HEK293 (cell line): ENCODE measurements at regions not wholly inside any gene's neighbourhood (a gene's known extent, or its start where the extent isn't known, plus 50 kb on each side); places are given as distances from the start of the nearest gene placed in this dataset.

Experiments
- CTCF ChIA-PET: fragments of 350-600 bp; formaldehyde crosslinking; extraction: SDS; loops from one replicate; lab custom pipeline; 2021; ENCODE audit warnings: antibody characterized with exemption; lab: Yijun Ruan, JAX
- POLR2A ChIA-PET: fragments of 300-600 bp; formaldehyde crosslinking; extraction: SDS; loops from one replicate; lab custom pipeline; 2020; ENCODE audit warnings: antibody characterized with exemption, inconsistent platforms; lab: Yijun Ruan, JAX
- H3K27ac ChIP-seq: fragments of 200-500 bp; sonication (Bioruptor generic); 2 replicates; pipeline ENCODE4 v1.5.1; 2014; ENCODE audit warnings: low read depth, low read length, control low read depth, inconsistent platforms; ENCODE audit errors: extremely low read depth
- H3K36me3 ChIP-seq, 2 experiments: fragments of 200-500 bp in 1 of 2; sonication (Bioruptor generic) in 1 of 2; 1 replicate in 1 of 2; 2 replicates in 1 of 2; pipeline ENCODE4 v1.5.1; 2014 to 2017; ENCODE audit warnings: inconsistent platforms in 2 of 2, low read length in 2 of 2; ENCODE audit not compliant: control insufficient read depth in 2 of 2, insufficient read depth in 1 of 2
- H3K4me1 ChIP-seq: fragments of 200-500 bp; sonication (Bioruptor generic); 2 replicates; pipeline ENCODE4 v1.5.1; 2014; ENCODE audit warnings: mild to moderate bottlenecking, low read length, inconsistent platforms; ENCODE audit not compliant: control insufficient read depth, insufficient read depth
- H3K4me3 ChIP-seq: 2 replicates; pipeline ENCODE4 v1.5.1; 2011; ENCODE audit warnings: low read depth, mild to moderate bottlenecking, control low read depth, low read length, moderate library complexity
- H3K9me3 ChIP-seq: fragments of 200-500 bp; sonication (Bioruptor generic); 2 replicates; pipeline ENCODE4 v1.5.1; 2014; ENCODE audit warnings: low read depth, low read length, inconsistent platforms; ENCODE audit not compliant: control insufficient read depth, insufficient read depth
- AEBP2 ChIP-seq: fragments of 450-650 bp; formaldehyde crosslinking; IDR thresholded peaks from 2 replicates; pipeline ENCODE4 v1.5.1; 2016; ENCODE audit warnings: missing biosample characterization, missing genetic modification characterization, borderline replicate concordance
- GLIS2 ChIP-seq: fragments of 450-650 bp; formaldehyde crosslinking; IDR thresholded peaks from 2 replicates; pipeline ENCODE4 v1.5.1; 2016; ENCODE audit warnings: missing biosample characterization, missing genetic modification characterization
- HIC1 ChIP-seq: fragments of 450-650 bp; formaldehyde crosslinking; IDR thresholded peaks from 2 replicates; pipeline ENCODE4 v1.5.1; 2016; ENCODE audit warnings: missing biosample characterization, missing genetic modification characterization
- KLF9 ChIP-seq: fragments of 450-650 bp; formaldehyde crosslinking; IDR thresholded peaks from 2 replicates; pipeline ENCODE4 v1.5.1; 2016; ENCODE audit warnings: missing biosample characterization, missing genetic modification characterization, low read depth
- PRDM2 ChIP-seq: fragments of 450-650 bp; formaldehyde crosslinking; IDR thresholded peaks from 2 replicates; pipeline ENCODE4 v1.5.1; 2016; ENCODE audit warnings: missing biosample characterization, missing genetic modification characterization, borderline replicate concordance
- PRDM6 ChIP-seq: fragments of 450-650 bp; formaldehyde crosslinking; IDR thresholded peaks from 2 replicates; pipeline ENCODE4 v1.5.1; 2017; ENCODE audit warnings: missing biosample characterization, missing genetic modification characterization
- ZBTB6 ChIP-seq: fragments of 450-650 bp; formaldehyde crosslinking; IDR thresholded peaks from 2 replicates; pipeline ENCODE4 v1.5.1; 2017; ENCODE audit warnings: missing biosample characterization, missing genetic modification characterization
- ZBTB8A ChIP-seq: fragments of 450-650 bp; formaldehyde crosslinking; IDR thresholded peaks from 2 replicates; pipeline ENCODE4 v1.5.1; 2016; ENCODE audit warnings: missing biosample characterization, missing genetic modification characterization
- ZNF133 ChIP-seq: fragments of 450-650 bp; formaldehyde crosslinking; IDR thresholded peaks from 2 replicates; pipeline ENCODE4 v1.5.1; 2016; ENCODE audit warnings: missing biosample characterization, missing genetic modification characterization
- ZNF19 ChIP-seq: fragments of 450-650 bp; formaldehyde crosslinking; IDR thresholded peaks from 2 replicates; pipeline ENCODE4; 2016; ENCODE audit warnings: missing biosample characterization, missing genetic modification characterization, low read depth
- ZNF280D ChIP-seq: fragments of 450-650 bp; formaldehyde crosslinking; IDR thresholded peaks from 2 replicates; pipeline ENCODE4 v1.5.1; 2016; ENCODE audit warnings: missing biosample characterization, missing genetic modification characterization
- ZNF544 ChIP-seq: fragments of 450-650 bp; formaldehyde crosslinking; IDR thresholded peaks from 2 replicates; pipeline ENCODE4 v1.5.0; 2017; ENCODE audit warnings: missing biosample characterization, missing genetic modification characterization
- ZNF596 ChIP-seq: fragments of 450-650 bp; IDR thresholded peaks from 2 replicates; pipeline ENCODE4 v1.5.0; 2018; ENCODE audit warnings: missing biosample characterization, mild to moderate bottlenecking, missing genetic modification characterization, moderate library complexity
- ZNF610 ChIP-seq: fragments of 450-650 bp; formaldehyde crosslinking; IDR thresholded peaks from 2 replicates; pipeline ENCODE4 v1.5.1; 2016; ENCODE audit warnings: missing biosample characterization, missing genetic modification characterization, borderline replicate concordance
- ZNF621 ChIP-seq: fragments of 450-650 bp; formaldehyde crosslinking; IDR thresholded peaks from 2 replicates; pipeline ENCODE4 v1.5.1; 2017; ENCODE audit warnings: missing biosample characterization, missing genetic modification characterization
- ZNF658 ChIP-seq: fragments of 450-650 bp; formaldehyde crosslinking; IDR thresholded peaks from 2 replicates; pipeline ENCODE4; 2016; ENCODE audit warnings: missing biosample characterization, missing genetic modification characterization
- ZNF777 ChIP-seq: fragments of 450-650 bp; formaldehyde crosslinking; IDR thresholded peaks from 2 replicates; pipeline ENCODE4 v1.5.1; 2017; ENCODE audit warnings: missing biosample characterization, missing genetic modification characterization, borderline replicate concordance
- ZSCAN18 ChIP-seq: fragments of 450-650 bp; formaldehyde crosslinking; IDR thresholded peaks from 2 replicates; pipeline ENCODE4 v1.5.1; 2016; ENCODE audit warnings: missing biosample characterization, missing genetic modification characterization

GRCh38 chr13:62418376-62418775 is 1002.7 kb upstream of the PCDH20 start:
- POLR2A ChIA-PET, result no interaction called here
- H3K4me1 ChIP-seq, result no peaks in the 10 kb centered on the region
- TF ChIP-seq GLIS2 (tag by site-specific recombination), result no peak
- no peak for TF ChIP-seq ZNF777 (tag by site-specific recombination)
- TF ChIP-seq ZNF596, result no peak
- no peak for TF ChIP-seq ZSCAN18
- no peak for TF ChIP-seq PRDM6
- no peak for TF ChIP-seq ZNF621
- TF ChIP-seq ZBTB6 (tag by site-specific recombination), result no peak
- no peak for TF ChIP-seq ZNF658 (tag by site-specific recombination)
- no peak for TF ChIP-seq ZBTB8A

GRCh38 chr13:62407871-62408270 is 992.2 kb upstream of the PCDH20 start:
- Histone ChIP-seq H3K36me3 (no peaks in the 10 kb centered on the region), H3K4me3 (no peak overlapping the region), H3K27ac (no peak overlapping the region), H3K4me1 (no peaks in the 10 kb centered on the region), H3K9me3 (no peaks in the 10 kb centered on the region)
- CTCF ChIA-PET, result no interaction called here
- POLR2A ChIA-PET, result no interaction called here
- no peak for TF ChIP-seq ZNF280D (tag by site-specific recombination)
- no peak for TF ChIP-seq ZNF610
- no peak for TF ChIP-seq ZNF544 (tag by site-specific recombination)
- no peak for TF ChIP-seq KLF9 (tag by site-specific recombination)
- no peak for TF ChIP-seq ZNF19 (tag by site-specific recombination)
- no peak for TF ChIP-seq PRDM2 (tag by site-specific recombination)
- no peak for TF ChIP-seq ZNF133 (tag by site-specific recombination)
- no peak for TF ChIP-seq HIC1 (tag by site-specific recombination)
- TF ChIP-seq AEBP2 (tag by site-specific recombination), result no peak

More at GRCh38 chr13:62418376-62418775, 1002.7 kb upstream of the PCDH20 start:
- Histone ChIP-seq H3K27ac (no peak overlapping the region), H3K9me3 (no peaks in the 10 kb centered on the region), H3K4me3 (no peak overlapping the region), H3K36me3 (no peaks in the 10 kb centered on the region)
- CTCF ChIA-PET, result interaction anchor here (0.6 kb wide), 1 partner anchor 574 kb away, joined by 4 read pairs; no protein-coding TSS in a partner anchor
